HG03135 (cell line): ENCODE measurements at regions not wholly inside any gene's neighbourhood (a gene's known extent, or its start where the extent isn't known, plus 50 kb on each side); places are given as distances from the start of the nearest gene placed in this dataset.
"Not testable (repeated sequence)": the region's sequence is repeated elsewhere in the genome, so short reads cannot be mapped to it uniquely, and the experiment has no call there.

Experiments
- ATAC-seq: cut with Tn5 transposase; IDR thresholded peaks from one replicate; pipeline ENCODE4 v1.9.1; 2021; ENCODE audit warnings: mild to moderate bottlenecking, moderate library complexity; ENCODE audit not compliant: unreplicated experiment

GRCh38 chr6:28621268-28621667 is 95.6 kb downstream of the GPX5 start:
- not testable (repeated sequence) for ATAC-seq

- ATAC-seq: not testable (repeated sequence)
Observed at GRCh38 chr6:28623242-28623641, 97.6 kb downstream of the GPX5 start.

- ATAC-seq: not testable (repeated sequence)
Observed at GRCh38 chr6:28626386-28626785, 100.7 kb downstream of the GPX5 start.

- ATAC-seq: no peak
Observed at GRCh38 chr6:28632326-28632851, 106.7 kb downstream of the GPX5 start.

GRCh38 chr6:28633445-28634215 is 107.9 kb downstream of the GPX5 start:
- no peak for ATAC-seq

- no peak for ATAC-seq
Observed at GRCh38 chr6:28634411-28634760, 108.7 kb downstream of the GPX5 start.

GRCh38 chr6:28634761-28635546 is 109.3 kb downstream of the GPX5 start:
- ATAC-seq: no peak

GRCh38 chr6:28635547-28636158 is 110.0 kb downstream of the GPX5 start:
- no peak for ATAC-seq

GRCh38 chr6:28638787-28639430 is 113.2 kb downstream of the GPX5 start:
- ATAC-seq: no peak

- ATAC-seq: not testable (repeated sequence)
Observed at GRCh38 chr6:28639445-28640290, 114.0 kb downstream of the GPX5 start.

GRCh38 chr6:28643017-28643740 is 117.5 kb downstream of the GPX5 start:
- ATAC-seq: no peak

- ATAC-seq: no peak
Observed at GRCh38 chr6:28646650-28647049, 121.0 kb downstream of the GPX5 start.

- ATAC-seq: no peak
Observed at GRCh38 chr6:28648035-28648877, 122.6 kb downstream of the GPX5 start.

- ATAC-seq: no peak
Observed at GRCh38 chr6:28648878-28649375, 123.2 kb downstream of the GPX5 start.

- no peak for ATAC-seq
Observed at GRCh38 chr6:28651161-28651560, 125.5 kb downstream of the GPX5 start.

- ATAC-seq: no peak
Observed at GRCh38 chr6:28653876-28654275, 128.2 kb downstream of the GPX5 start.

GRCh38 chr6:28655164-28655563 is 129.5 kb downstream of the GPX5 start:
- no peak for ATAC-seq

GRCh38 chr6:28656715-28657114 is 131.0 kb downstream of the GPX5 start:
- no peak for ATAC-seq
